ENCODE measurements at regions not wholly inside any gene's neighbourhood (a gene's known extent, or its start where the extent isn't known, plus 50 kb on each side); places are given as distances from the start of the nearest gene placed in this dataset.

- DNase-seq: no peak
Measured at GRCh38 chr3:16658004-16658924, 53.0 kb upstream of the DAZL start.

- DNase-seq: no peak
Measured at GRCh38 chr3:16658925-16659793, 53.9 kb upstream of the DAZL start.

- DNase-seq: no peak
Measured at GRCh38 chr3:16663854-16664712, 58.9 kb upstream of the DAZL start.

- DNase-seq: no peak
Measured at GRCh38 chr3:16665282-16665741, 60.1 kb upstream of the DAZL start.

- DNase-seq: no peak
Measured at GRCh38 chr3:16666206-16666605, 61.0 kb upstream of the DAZL start.

- no peak for DNase-seq
Measured at GRCh38 chr3:16667633-16668032, 62.4 kb upstream of the DAZL start.

- no peak for DNase-seq
Measured at GRCh38 chr3:16668776-16669545, 63.7 kb upstream of the DAZL start.

GRCh38 chr3:16670191-16670590 lies 65.0 kb upstream of the DAZL start:
- DNase-seq: no peak

- no peak for DNase-seq
Measured at GRCh38 chr3:16671690-16672089, 66.5 kb upstream of the DAZL start.

- DNase-seq: no peak
Measured at GRCh38 chr3:16673530-16673929, 68.3 kb upstream of the DAZL start.

- no peak for DNase-seq
Measured at GRCh38 chr3:16675805-16676204, 70.6 kb upstream of the DAZL start.

- DNase-seq: no peak
Measured at GRCh38 chr3:16686679-16687078, 81.5 kb upstream of the DAZL start.

GRCh38 chr3:16687221-16687620 lies 82.0 kb upstream of the DAZL start:
- DNase-seq: no peak

- no peak for DNase-seq
Measured at GRCh38 chr3:16692486-16693344, 87.5 kb upstream of the DAZL start.

GRCh38 chr3:16693820-16694219 lies 88.6 kb upstream of the DAZL start:
- no peak for DNase-seq

- no peak for DNase-seq
Measured at GRCh38 chr3:16695710-16696109, 90.5 kb upstream of the DAZL start.

GRCh38 chr3:16697443-16698147 lies 92.4 kb upstream of the DAZL start:
- DNase-seq: no peak

GRCh38 chr3:16700651-16701050 lies 95.4 kb upstream of the DAZL start:
- no peak for DNase-seq

- DNase-seq: no peak
Measured at GRCh38 chr3:16704941-16705340, 99.7 kb upstream of the DAZL start.

GRCh38 chr3:16707260-16707659 lies 102.0 kb upstream of the DAZL start:
- no peak for DNase-seq

Measured in midbrain (tissue), 1 donor.